ENCODE measurements at regions not wholly inside any gene's neighbourhood (a gene's known extent, or its start where the extent isn't known, plus 50 kb on each side); places are given as distances from the start of the nearest gene placed in this dataset.

- peaks cover 0 to 3% (median 0%) of the 10 kb centered on the region in 8 donors for H3K9me3 ChIP-seq
- H3K36me3 ChIP-seq, result no peaks in the 10 kb centered on the region
- 47 to 57% (median 55%) methylated on average over 4 of the region's 4 CpGs for WGBS, 5 donors
- DNase-seq, result no peak
- no peaks in the 10 kb centered on the region for H3K4me1 ChIP-seq
- no peak overlapping the region for H3K27ac ChIP-seq
- H3K4me3 ChIP-seq, result no peak overlapping the region
- peaks cover 0 to 54% (median 5%) of the 10 kb centered on the region in 7 donors for H3K27me3 ChIP-seq (replicated peaks in 1 of 7)
- TF ChIP-seq, protein P1, sequence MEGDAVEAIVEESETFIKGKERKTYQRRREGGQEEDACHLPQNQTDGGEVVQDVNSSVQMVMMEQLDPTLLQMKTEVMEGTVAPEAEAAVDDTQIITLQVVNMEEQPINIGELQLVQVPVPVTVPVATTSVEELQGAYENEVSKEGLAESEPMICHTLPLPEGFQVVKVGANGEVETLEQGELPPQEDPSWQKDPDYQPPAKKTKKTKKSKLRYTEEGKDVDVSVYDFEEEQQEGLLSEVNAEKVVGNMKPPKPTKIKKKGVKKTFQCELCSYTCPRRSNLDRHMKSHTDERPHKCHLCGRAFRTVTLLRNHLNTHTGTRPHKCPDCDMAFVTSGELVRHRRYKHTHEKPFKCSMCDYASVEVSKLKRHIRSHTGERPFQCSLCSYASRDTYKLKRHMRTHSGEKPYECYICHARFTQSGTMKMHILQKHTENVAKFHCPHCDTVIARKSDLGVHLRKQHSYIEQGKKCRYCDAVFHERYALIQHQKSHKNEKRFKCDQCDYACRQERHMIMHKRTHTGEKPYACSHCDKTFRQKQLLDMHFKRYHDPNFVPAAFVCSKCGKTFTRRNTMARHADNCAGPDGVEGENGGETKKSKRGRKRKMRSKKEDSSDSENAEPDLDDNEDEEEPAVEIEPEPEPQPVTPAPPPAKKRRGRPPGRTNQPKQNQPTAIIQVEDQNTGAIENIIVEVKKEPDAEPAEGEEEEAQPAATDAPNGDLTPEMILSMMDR (IDR thresholded peaks at IDR 0.05 in 8 of 11, conservative IDR thresholded peaks at IDR 0.05 in 3 of 11), result peak in 9 of 11 experiments; percentile 25 to 68 (median 61)
- TF ChIP-seq POLR2AphosphoS5 (IDR thresholded peaks at IDR 0.05), result no peak
- intact Hi-C loops (cut with DNase I; ENCODE audit: low total_unique reads), result no loop called here
These were observed 57.9 kb upstream of the FICD start for GRCh38 chr12:108457006-108457733.

DNA sequence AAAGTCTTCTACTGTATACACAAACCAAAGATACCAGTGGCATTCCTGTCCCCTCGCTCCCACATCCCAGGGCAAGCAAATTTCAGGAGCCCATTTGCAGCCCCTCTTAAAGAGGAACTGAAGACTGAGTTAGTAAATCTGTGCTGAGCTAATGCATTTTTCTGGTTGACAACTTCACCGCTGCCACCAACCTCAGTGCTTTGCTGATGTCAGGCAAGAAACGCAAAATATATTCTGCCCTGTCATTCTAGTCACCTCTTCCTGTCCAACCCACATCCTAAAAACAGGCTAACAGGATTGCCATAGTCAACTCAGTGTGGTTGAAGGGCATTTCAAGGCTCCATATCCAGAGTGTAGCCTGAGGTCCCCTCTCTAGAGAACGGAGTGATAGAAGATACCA is 59.4 kb upstream of the FICD start:
- Histone ChIP-seq H3K4me1 (no peaks in the 10 kb centered on the region), H3K36me3 (no peaks in the 10 kb centered on the region), H3K27me3 (replicated peaks in 1 of 7) (peaks cover 0 to 48% (median 5%) of the 10 kb centered on the region in 7 donors), H3K27ac (peak overlapping the region in 2 of 8 donors; percentile 3 to 39), H3K4me3 (no peak overlapping the region), H3K9me3 (peaks cover 0 to 4% (median 0%) of the 10 kb centered on the region in 8 donors)
- no peak for DNase-seq
- TF ChIP-seq POLR2A (IDR thresholded peaks at IDR 0.05) (no peak), POLR2AphosphoS5 (IDR thresholded peaks at IDR 0.05) (peak in 1 of 3 donors; percentile 61)
- intact Hi-C loops (cut with DNase I; ENCODE audit: low total_unique reads), result no loop called here
- 25 to 46% (median 41%) methylated on average over 4 of the region's 4 CpGs for WGBS, 5 donors

DNA sequence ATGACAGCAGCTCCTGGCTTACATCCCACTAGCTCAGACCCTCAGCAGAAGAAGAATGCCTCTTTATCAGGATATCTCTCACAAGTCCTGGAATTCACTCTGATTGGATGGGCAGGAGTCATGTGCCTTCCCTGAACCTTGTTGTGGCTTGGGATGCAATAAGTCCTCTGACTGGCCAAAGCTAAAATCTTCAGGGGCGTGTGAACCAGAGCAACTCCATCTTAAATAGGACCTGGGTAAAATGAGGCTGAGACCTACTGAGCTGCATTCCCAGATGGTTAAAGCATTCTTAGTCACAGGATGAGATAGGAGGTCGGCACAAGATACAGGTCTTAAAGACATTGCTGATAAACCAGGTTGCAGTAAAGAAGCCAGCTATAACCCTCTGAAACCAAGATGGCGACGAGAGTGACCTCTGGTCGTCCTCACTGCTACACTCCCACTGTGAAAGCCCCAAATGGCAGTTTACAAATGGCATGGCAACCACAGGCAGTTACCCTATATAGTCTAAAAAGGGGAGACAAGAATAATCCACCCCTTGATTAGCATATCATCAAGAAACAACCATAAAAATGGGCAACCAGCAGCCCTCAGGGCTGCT is 60.4 kb upstream of the FICD start:
- Histone ChIP-seq H3K36me3 (no peaks in the 10 kb centered on the region), H3K9me3 (peaks cover 0 to 4% (median 0%) of the 10 kb centered on the region in 8 donors), H3K27me3 (replicated peaks in 1 of 7) (peaks cover 0 to 44% (median 5%) of the 10 kb centered on the region in 7 donors), H3K4me1 (no peaks in the 10 kb centered on the region), H3K27ac (no peak overlapping the region), H3K4me3 (no peak overlapping the region)
- TF ChIP-seq POLR2A (IDR thresholded peaks at IDR 0.05) (no peak), POLR2AphosphoS5 (IDR thresholded peaks at IDR 0.05) (no peak)
- TF ChIP-seq, protein P1 (IDR thresholded peaks at IDR 0.05 in 8 of 11, conservative IDR thresholded peaks at IDR 0.05 in 3 of 11), result no peak
- intact Hi-C loops (cut with DNase I; ENCODE audit: low total_unique reads), result no loop called here
- WGBS, 5 donors, result 73 to 88% (median 78%) methylated on average over 5 of the region's 5 CpGs
- no peak for DNase-seq

- Histone ChIP-seq H3K27ac (no peak overlapping the region), H3K27me3 (replicated peaks in 1 of 7) (peaks cover 0 to 71% (median 0%) of the 10 kb centered on the region in 7 donors), H3K36me3 (no peaks in the 10 kb centered on the region), H3K4me3 (no peak overlapping the region), H3K4me1 (no peaks in the 10 kb centered on the region), H3K9me3 (peaks cover 0 to 4% (median 0%) of the 10 kb centered on the region in 8 donors)
- no peak for TF ChIP-seq POLR2AphosphoS5 (IDR thresholded peaks at IDR 0.05)
- TF ChIP-seq, protein P1 (IDR thresholded peaks at IDR 0.05 in 8 of 11, conservative IDR thresholded peaks at IDR 0.05 in 3 of 11), result no peak
- TF ChIP-seq POLR2A (IDR thresholded peaks at IDR 0.05), result no peak
- no peak for DNase-seq
- 26 to 70% (median 38%) methylated on average over 2 of the region's 2 CpGs for WGBS, 5 donors
- intact Hi-C loops (cut with DNase I; ENCODE audit: low total_unique reads), result no loop called here
These were observed 65.6 kb upstream of the FICD start for GRCh38 chr12:108449478-108449877.

Data from spleen (tissue), 11 donors.